H1 (cell line): ENCODE measurements at regions not wholly inside any gene's neighbourhood (a gene's known extent, or its start where the extent isn't known, plus 50 kb on each side); places are given as distances from the start of the nearest gene placed in this dataset.

ENCODE experiments used
- BCL11A ChIP-seq, 2 experiments: IDR thresholded peaks; one replicate each; pipeline ENCODE4 v1.6.1; 2011; ENCODE audit warnings: low read depth in 2 of 2, low read length in 2 of 2, mild to moderate bottlenecking in 2 of 2
- CHD1 ChIP-seq: IDR thresholded peaks from 2 replicates; pipeline ENCODE4 v1.6.1; 2012; ENCODE audit warnings: low read depth, low read length, improper control_type of control experiment
- GABPA ChIP-seq: IDR thresholded peaks from 2 replicates; pipeline ENCODE4 v1.6.1; 2011; ENCODE audit warnings: mild to moderate bottlenecking, low read length, moderate library complexity, borderline replicate concordance; ENCODE audit not compliant: insufficient read depth
- KDM1A ChIP-seq: fragments of 200-600, 300-600 bp; sonication (generic); IDR thresholded peaks from 2 replicates; pipeline ENCODE4 v1.7.1; 2016; ENCODE audit warnings: mild to moderate bottlenecking, low read length, borderline replicate concordance
- POLR2A ChIP-seq, 2 experiments: IDR thresholded peaks; 1 replicate in 1 of 2; 2 replicates in 1 of 2; pipeline ENCODE4 v1.6.1; 2011; ENCODE audit warnings: low read depth in 2 of 2, low read length in 2 of 2, mild to moderate bottlenecking in 2 of 2; ENCODE audit errors: control extremely low read depth in 1 of 2
- SRF ChIP-seq: IDR thresholded peaks from 2 replicates; pipeline ENCODE4 v1.6.1; 2011; ENCODE audit warnings: mild to moderate bottlenecking, low read depth, low read length, moderate library complexity
- USF2 ChIP-seq: IDR thresholded peaks from 2 replicates; pipeline ENCODE4 v1.6.1; 2011; ENCODE audit warnings: low read length, improper control_type of control experiment

GRCh38 chr7:35871856-35872255 is 71.0 kb downstream of the SEPTIN7 start (continued):
- TF ChIP-seq GABPA (no peak), BCL11A (IDR thresholded peaks at IDR 0.05; ENCODE audit: low read depth in 2 of 2, low read length in 2 of 2) (no peak), USF2 (no peak), SRF (no peak), POLR2A (IDR thresholded peaks at IDR 0.05; ENCODE audit: control extremely low read depth in 1 of 2, low read depth in 2 of 2, low read length in 2 of 2) (no peak), CHD1 (no peak), KDM1A (no peak)
